ENCODE measurements at regions not wholly inside any gene's neighbourhood (a gene's known extent, or its start where the extent isn't known, plus 50 kb on each side); places are given as distances from the start of the nearest gene placed in this dataset.

- TF ChIP-seq ZNF274 (IDR thresholded peaks at IDR 0.05; ENCODE audit: low read depth, low read length), result no peak
Measured at GRCh38 chr10:28763471-28764170, 86.3 kb downstream of the BAMBI start (continued).

GRCh38 chr10:28765641-28766040 lies 88.3 kb downstream of the BAMBI start:
- no TSS peak for BruUV-seq (replicated peaks)
- H3K4me3 ChIP-seq (replicated peaks in 1 of 2; ENCODE audit: low read depth in 1 of 2, low read length in 2 of 2), result no peak overlapping the region
- H3K9ac ChIP-seq (ENCODE audit: low read length), result no peak overlapping the region
- no peaks in the 10 kb centered on the region for H3K9me2 ChIP-seq (ENCODE audit: insufficient read depth)
- no peaks in the 10 kb centered on the region for H4K20me1 ChIP-seq (ENCODE audit: insufficient read depth)
- no peaks in the 10 kb centered on the region for H3K36me3 ChIP-seq (ENCODE audit: control insufficient read depth in 1 of 2, insufficient read depth in 2 of 2, low read length in 2 of 2)
- no peak overlapping the region for H2AFZ ChIP-seq (ENCODE audit: low read depth, low read length, poor library complexity, severe bottlenecking)
- ATAC-seq (no peak), DNase-seq (ENCODE audit: low read depth, low spot score) (no peak)
- H3K4me2 ChIP-seq (ENCODE audit: low read length), result no peak overlapping the region
- H3K27me3 ChIP-seq (ENCODE audit: insufficient read depth, low read length), result peaks cover 22% of the 10 kb centered on the region
- TF ChIP-seq, protein P1, sequence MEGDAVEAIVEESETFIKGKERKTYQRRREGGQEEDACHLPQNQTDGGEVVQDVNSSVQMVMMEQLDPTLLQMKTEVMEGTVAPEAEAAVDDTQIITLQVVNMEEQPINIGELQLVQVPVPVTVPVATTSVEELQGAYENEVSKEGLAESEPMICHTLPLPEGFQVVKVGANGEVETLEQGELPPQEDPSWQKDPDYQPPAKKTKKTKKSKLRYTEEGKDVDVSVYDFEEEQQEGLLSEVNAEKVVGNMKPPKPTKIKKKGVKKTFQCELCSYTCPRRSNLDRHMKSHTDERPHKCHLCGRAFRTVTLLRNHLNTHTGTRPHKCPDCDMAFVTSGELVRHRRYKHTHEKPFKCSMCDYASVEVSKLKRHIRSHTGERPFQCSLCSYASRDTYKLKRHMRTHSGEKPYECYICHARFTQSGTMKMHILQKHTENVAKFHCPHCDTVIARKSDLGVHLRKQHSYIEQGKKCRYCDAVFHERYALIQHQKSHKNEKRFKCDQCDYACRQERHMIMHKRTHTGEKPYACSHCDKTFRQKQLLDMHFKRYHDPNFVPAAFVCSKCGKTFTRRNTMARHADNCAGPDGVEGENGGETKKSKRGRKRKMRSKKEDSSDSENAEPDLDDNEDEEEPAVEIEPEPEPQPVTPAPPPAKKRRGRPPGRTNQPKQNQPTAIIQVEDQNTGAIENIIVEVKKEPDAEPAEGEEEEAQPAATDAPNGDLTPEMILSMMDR (IDR thresholded peaks at IDR 0.05 in 2 of 3, conservative IDR thresholded peaks at IDR 0.05 in 1 of 3; ENCODE audit: borderline replicate concordance in 1 of 3, insufficient read depth in 1 of 3, low read depth in 2 of 3, low read length in 2 of 3), result no peak
- ChIA-PET RAD21 (ENCODE audit: low non-redundant PET in 1 of 2, low total read pairs in 2 of 2, uncharacterized antibody in 2 of 2, unreplicated experiment in 2 of 2) (no interaction called here), CTCF (no interaction called here), POLR2A (no interaction called here)
- intact Hi-C loops (cut with micrococcal nuclease), result no loop called here
- H3K27ac ChIP-seq (ENCODE audit: low read depth, low read length), result no peak overlapping the region
- H3K79me2 ChIP-seq (ENCODE audit: insufficient read depth, low read length), result no peaks in the 10 kb centered on the region
- H3K4me1 ChIP-seq (ENCODE audit: control insufficient read depth in 1 of 2, insufficient read depth in 2 of 2, low read length in 2 of 2), result no peaks in the 10 kb centered on the region
- H3K9me3 ChIP-seq (ENCODE audit: control insufficient read depth in 1 of 2, insufficient read depth in 1 of 2, low read depth in 1 of 2, low read length in 2 of 2), result no peaks in the 10 kb centered on the region

- intact Hi-C loops (cut with micrococcal nuclease), result no loop called here
- Histone ChIP-seq H3K4me3 (replicated peaks in 1 of 2; ENCODE audit: low read depth in 1 of 2, low read length in 2 of 2) (no peak overlapping the region), H3K79me2 (ENCODE audit: insufficient read depth, low read length) (no peaks in the 10 kb centered on the region), H3K4me2 (ENCODE audit: low read length) (no peak overlapping the region), H3K9ac (ENCODE audit: low read length) (no peak overlapping the region), H3K4me1 (ENCODE audit: control insufficient read depth in 1 of 2, insufficient read depth in 2 of 2, low read length in 2 of 2) (no peaks in the 10 kb centered on the region), H3K27ac (ENCODE audit: low read depth, low read length) (no peak overlapping the region), H3K36me3 (ENCODE audit: control insufficient read depth in 1 of 2, insufficient read depth in 2 of 2, low read length in 2 of 2) (no peaks in the 10 kb centered on the region), H3K9me2 (ENCODE audit: insufficient read depth) (no peaks in the 10 kb centered on the region), H2AFZ (ENCODE audit: low read depth, low read length, poor library complexity, severe bottlenecking) (no peak overlapping the region), H3K27me3 (ENCODE audit: insufficient read depth, low read length) (peaks cover 5% of the 10 kb centered on the region; the same call in 1 of the 2 replicates), H4K20me1 (ENCODE audit: insufficient read depth) (no peaks in the 10 kb centered on the region), H3K9me3 (ENCODE audit: control insufficient read depth in 1 of 2, insufficient read depth in 1 of 2, low read depth in 1 of 2, low read length in 2 of 2) (no peaks in the 10 kb centered on the region)
- ChIA-PET CTCF (no interaction called here), POLR2A (no interaction called here), RAD21 (ENCODE audit: low non-redundant PET in 1 of 2, low total read pairs in 2 of 2, uncharacterized antibody in 2 of 2, unreplicated experiment in 2 of 2) (no interaction called here)
- ATAC-seq (no peak), DNase-seq (ENCODE audit: low read depth, low spot score) (no peak)
- BruUV-seq (replicated peaks), result no TSS peak
- TF ChIP-seq POLR2A (IDR thresholded peaks at IDR 0.05; ENCODE audit: borderline replicate concordance, extremely low read depth, insufficient read depth, insufficient read length), result no peak
- no peak for TF ChIP-seq YY1 (IDR thresholded peaks at IDR 0.05; ENCODE audit: extremely low read depth, insufficient replicate concordance, low read depth, low read length)
- no peak for TF ChIP-seq ZNF274 (IDR thresholded peaks at IDR 0.05; ENCODE audit: low read depth, low read length)
- no peak for TF ChIP-seq FOSL1 (IDR thresholded peaks at IDR 0.05; ENCODE audit: low read depth)
- TF ChIP-seq EGR1 (IDR thresholded peaks at IDR 0.05; ENCODE audit: low read depth), result no peak
- TF ChIP-seq POLR2AphosphoS5 (IDR thresholded peaks at IDR 0.05; ENCODE audit: low read depth, low read length), result no peak
- TF ChIP-seq CBX3 (IDR thresholded peaks at IDR 0.05; ENCODE audit: low read depth), result no peak
- no peak for TF ChIP-seq SIN3A (IDR thresholded peaks at IDR 0.05; ENCODE audit: low read depth)
- TF ChIP-seq REST (IDR thresholded peaks at IDR 0.05; ENCODE audit: low read depth), result no peak
- TF ChIP-seq ELF1 (IDR thresholded peaks at IDR 0.05; ENCODE audit: borderline replicate concordance, low read depth), result no peak
- TF ChIP-seq, protein P2, sequence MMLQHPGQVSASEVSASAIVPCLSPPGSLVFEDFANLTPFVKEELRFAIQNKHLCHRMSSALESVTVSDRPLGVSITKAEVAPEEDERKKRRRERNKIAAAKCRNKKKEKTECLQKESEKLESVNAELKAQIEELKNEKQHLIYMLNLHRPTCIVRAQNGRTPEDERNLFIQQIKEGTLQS (IDR thresholded peaks at IDR 0.05), result no peak
Measured at GRCh38 chr10:28768227-28768626, 90.9 kb downstream of the BAMBI start.

Measured in HCT116 (cell line).